Endothelial cell of umbilical vein (primary cell): ENCODE measurements at regions not wholly inside any gene's neighbourhood (a gene's known extent, or its start where the extent isn't known, plus 50 kb on each side); places are given as distances from the start of the nearest gene placed in this dataset.

ENCODE experiments used
- BruUV-seq: library from RNA; stranded (reverse); fragments of 400-500 nt; replicated peaks from 2 replicates; lab custom pipeline; 2021; lab: Mats Ljungman, UMichigan
- CTCF ChIA-PET: fragments of 300-600, 350-600 bp; sonication (Branson Sonifier 250); formaldehyde crosslinking; loops from one replicate; lab custom pipeline; 2021; ENCODE audit warnings: antibody characterized with exemption, inconsistent platforms; lab: Charles Lee
- POLR2A ChIA-PET: fragments of 300-600, 350-600 bp; sonication (Branson Sonifier 250); formaldehyde crosslinking; loops from one replicate; lab custom pipeline; 2021; ENCODE audit warnings: antibody characterized with exemption, inconsistent platforms; lab: Charles Lee
- DNase-seq: peaks from one replicate; pipeline ENCODE4 v3.0.0-alpha.2; 2011; ENCODE audit warnings: low read depth, low spot score
- FAIRE-seq: peaks from 2 replicates; lab custom pipeline; 2011; peaks lifted over from hg19 to GRCh38; lab: Jason Lieb, UNC
- H2AFZ ChIP-seq: 2 replicates; pipeline ENCODE4 v1.6.0; 2012; ENCODE audit warnings: low read depth, low read length, control low read depth, inconsistent platforms
- H3K27ac ChIP-seq: 2 replicates; pipeline ENCODE4 v1.5.1; 2011; ENCODE audit warnings: low read depth, mild to moderate bottlenecking, control low read depth, low read length, moderate library complexity; ENCODE audit not compliant: insufficient read depth
- H3K27me3 ChIP-seq, 2 experiments: 2 replicates each; pipeline versions ENCODE4 v1.6.0 to v1.6.1; 2011; ENCODE audit warnings: low read length in 2 of 2, mixed read lengths in 1 of 2; ENCODE audit not compliant: control insufficient read depth in 2 of 2, insufficient read depth in 2 of 2
- H3K36me3 ChIP-seq, 2 experiments: 2 replicates in 1 of 2; 3 replicates in 1 of 2; pipeline ENCODE4 v1.5.1; 2011; ENCODE audit warnings: low read length in 2 of 2, mild to moderate bottlenecking in 1 of 2, moderate library complexity in 1 of 2; ENCODE audit not compliant: control insufficient read depth in 2 of 2, insufficient read depth in 2 of 2; ENCODE audit errors: extremely low read depth in 1 of 2
- H3K4me1 ChIP-seq: 3 replicates; pipeline ENCODE4 v1.5.1; 2011; ENCODE audit warnings: mild to moderate bottlenecking, low read length; ENCODE audit not compliant: control insufficient read depth, insufficient read depth; ENCODE audit errors: extremely low read depth
- H3K4me2 ChIP-seq: 2 replicates; pipeline ENCODE4 v1.6.1; 2011; ENCODE audit warnings: low read length, control low read depth, mixed read lengths; ENCODE audit not compliant: insufficient read depth
- H3K4me3 ChIP-seq, 3 experiments: fragments of 200-600 bp in 1 of 3; sonication (generic), shearing (Covaris generic) in 1 of 3; replicated peaks in 1 of 3; 2 replicates each; pipeline ENCODE4 v1.5.1; 2011 to 2016; ENCODE audit warnings: control low read depth in 3 of 3, low read length in 3 of 3, mild to moderate bottlenecking in 2 of 3, inconsistent platforms in 1 of 3, low read depth in 1 of 3, moderate library complexity in 1 of 3; ENCODE audit not compliant: insufficient read depth in 1 of 3
- H3K79me2 ChIP-seq: 2 replicates; pipeline ENCODE4 v1.6.0; 2012; ENCODE audit warnings: low read length, inconsistent platforms; ENCODE audit not compliant: control insufficient read depth, insufficient read depth
- H3K9ac ChIP-seq: replicated peaks from 2 replicates; pipeline ENCODE3; 2011; ENCODE audit warnings: low read length, control low read depth; ENCODE audit not compliant: insufficient read depth; ENCODE audit errors: extremely low read depth
- H3K9me1 ChIP-seq: replicated peaks from 3 replicates; pipeline ENCODE4 v1.6.0; 2011; ENCODE audit warnings: mild to moderate bottlenecking, low read length; ENCODE audit not compliant: control insufficient read depth, insufficient read depth; ENCODE audit errors: extremely low read depth
- H3K9me3 ChIP-seq: replicated peaks from 2 replicates; pipeline ENCODE4 v1.5.1; 2012; ENCODE audit warnings: low read length, inconsistent platforms; ENCODE audit not compliant: control insufficient read depth, insufficient read depth
- H4K20me1 ChIP-seq: replicated peaks from 2 replicates; pipeline ENCODE3; 2011; ENCODE audit warnings: mild to moderate bottlenecking, low read length; ENCODE audit not compliant: control insufficient read depth, insufficient read depth; ENCODE audit errors: extremely low read depth
- EZH2 ChIP-seq: IDR thresholded peaks from 2 replicates; pipeline ENCODE4 v1.6.1; 2012; ENCODE audit warnings: borderline replicate concordance, low read depth, mild to moderate bottlenecking, moderate library complexity, low read length, inconsistent platforms; ENCODE audit not compliant: severe bottlenecking
- FOS ChIP-seq: IDR thresholded peaks from 2 replicates; pipeline ENCODE4 v1.6.1; 2011; ENCODE audit warnings: mild to moderate bottlenecking, low read length, moderate library complexity, borderline replicate concordance; ENCODE audit not compliant: insufficient read depth
- GATA2 ChIP-seq: IDR thresholded peaks from 2 replicates; pipeline ENCODE4 v1.7.0; 2011; ENCODE audit warnings: low read depth, mild to moderate bottlenecking, moderate library complexity, mixed read lengths, low read length; ENCODE audit not compliant: insufficient read length, insufficient read depth
- JUN ChIP-seq: IDR thresholded peaks from 2 replicates; pipeline ENCODE4 v1.6.1; 2011; ENCODE audit warnings: borderline replicate concordance, low read depth; ENCODE audit not compliant: insufficient read length, insufficient read depth
- MYC ChIP-seq: IDR thresholded peaks from one replicate; pipeline ENCODE4 v1.6.1; 2011; ENCODE audit warnings: mild to moderate bottlenecking, low read depth, low read length
- POLR2A ChIP-seq: IDR thresholded peaks from 2 replicates; pipeline ENCODE4 v1.6.1; 2012; ENCODE audit warnings: low read depth, mild to moderate bottlenecking, control low read depth, low read length
- POLR2AphosphoS5 ChIP-seq: IDR thresholded peaks from 2 replicates; pipeline ENCODE4 v1.6.1; 2012; ENCODE audit warnings: low read depth, mild to moderate bottlenecking, control low read depth, low read length, moderate library complexity; ENCODE audit not compliant: insufficient read depth
- dilution Hi-C: fragments of 300-500 bp; cut with MboI; formaldehyde crosslinking; loops from one replicate; pipeline ENCODE4 v1.15.0; 2019; ENCODE audit warnings: low sequenced_read_pairs; ENCODE audit not compliant: extremely low pct_ligation_motif_present
- intact Hi-C: fragments of 100-400 bp; cut with micrococcal nuclease; formaldehyde crosslinking; loops from one replicate; pipeline ENCODE4 v1.10.0; 2022
- TF ChIP-seq, protein P1 (sequence below): IDR thresholded peaks from 2 replicates; pipeline ENCODE4 v1.6.1; 2011; ENCODE audit not compliant: insufficient read depth, insufficient read length
- TF ChIP-seq, protein P2 (sequence below), 2 donors: IDR thresholded peaks; 1 replicate in 1 of 2; 2 replicates in 1 of 2; pipeline ENCODE4 v1.5.1; 2011; ENCODE audit warnings: low read length in 2 of 2, mild to moderate bottlenecking in 2 of 2, moderate library complexity in 2 of 2, control low read depth in 1 of 2, inconsistent platforms in 1 of 2, low read depth in 1 of 2; ENCODE audit not compliant: insufficient read depth in 1 of 2; ENCODE audit errors: extremely low read depth in 1 of 2

DNA sequence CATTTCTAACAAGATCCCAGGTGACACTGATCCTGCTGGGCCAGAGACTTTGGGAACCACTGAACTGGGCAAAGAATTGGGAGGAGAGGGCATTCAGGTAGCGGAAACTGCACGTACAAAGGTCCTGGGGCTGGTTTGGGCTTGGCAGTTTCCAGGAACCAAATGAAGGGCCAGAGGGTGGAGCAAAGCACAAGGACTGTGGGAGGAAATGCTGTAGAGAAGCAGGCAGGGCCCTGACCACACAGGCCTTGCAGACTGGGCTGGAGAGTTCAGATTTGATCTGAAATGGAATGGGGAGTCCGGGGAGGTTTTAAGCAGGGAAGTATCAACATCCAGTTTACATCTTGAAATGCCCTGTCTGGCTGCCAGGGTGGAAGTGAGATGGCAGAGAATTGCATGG is 195.1 kb downstream of the PHETA1 start:
- Histone ChIP-seq H2AFZ (no peak overlapping the region), H3K9me3 (no peaks in the 10 kb centered on the region), H3K36me3 (no peaks in the 10 kb centered on the region), H4K20me1 (no peaks in the 10 kb centered on the region), H3K9ac (no peak overlapping the region), H3K79me2 (no peaks in the 10 kb centered on the region), H3K9me1 (no peaks in the 10 kb centered on the region), H3K27ac (no peak overlapping the region), H3K4me2 (no peak overlapping the region), H3K27me3 (no peaks in the 10 kb centered on the region), H3K4me3 (no peak overlapping the region), H3K4me1 (no peaks in the 10 kb centered on the region)
- no TSS peak for BruUV-seq
- FAIRE-seq (no peak), DNase-seq (no peak)
- intact Hi-C loops: loop anchor here (5.0 kb wide), 1 partner anchor 237 kb away; no protein-coding TSS in a partner anchor
- no peak for TF ChIP-seq POLR2AphosphoS5
- no peak for TF ChIP-seq FOS
- TF ChIP-seq MYC: no peak
- TF ChIP-seq POLR2A: no peak
- TF ChIP-seq, protein P1, sequence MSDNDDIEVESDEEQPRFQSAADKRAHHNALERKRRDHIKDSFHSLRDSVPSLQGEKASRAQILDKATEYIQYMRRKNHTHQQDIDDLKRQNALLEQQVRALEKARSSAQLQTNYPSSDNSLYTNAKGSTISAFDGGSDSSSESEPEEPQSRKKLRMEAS: no peak
- TF ChIP-seq EZH2: no peak
- TF ChIP-seq GATA2: no peak
- ChIA-PET POLR2A (no interaction called here), CTCF (interaction anchor here (1.5 kb wide), 1 partner anchor 279 kb away, joined by 4 read pairs; no protein-coding TSS in a partner anchor)
- dilution Hi-C loops: no loop called here

DNA sequence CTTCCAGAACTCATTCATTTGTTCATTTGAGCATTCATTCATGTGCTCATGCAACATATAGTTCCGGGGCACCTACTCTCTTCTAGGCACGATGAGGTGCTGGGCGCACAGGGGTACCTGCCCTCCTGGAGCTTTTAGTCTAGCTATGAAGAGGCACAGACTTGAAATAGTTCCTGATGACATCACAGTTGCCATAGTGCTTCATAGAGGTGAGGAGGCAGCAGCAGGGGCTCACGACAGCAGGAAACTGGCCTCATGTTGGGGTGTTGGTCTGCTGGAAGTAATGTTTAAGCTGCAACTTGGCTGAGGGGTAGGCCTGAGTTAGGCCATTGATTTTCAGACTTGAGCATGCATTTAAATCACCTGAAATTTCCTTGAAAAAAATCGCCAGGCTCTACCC is 195.5 kb downstream of the PHETA1 start:
- FAIRE-seq (no peak), DNase-seq (no peak)
- dilution Hi-C loops (no loop called here), intact Hi-C loops (loop anchor here (5.0 kb wide), 1 partner anchor 236 kb away; no protein-coding TSS in a partner anchor)
- Histone ChIP-seq H4K20me1 (no peaks in the 10 kb centered on the region), H2AFZ (no peak overlapping the region), H3K9me3 (no peaks in the 10 kb centered on the region), H3K4me3 (no peak overlapping the region), H3K36me3 (no peaks in the 10 kb centered on the region), H3K4me1 (no peaks in the 10 kb centered on the region), H3K27ac (no peak overlapping the region), H3K9ac (no peak overlapping the region), H3K4me2 (no peak overlapping the region), H3K27me3 (no peaks in the 10 kb centered on the region), H3K79me2 (no peaks in the 10 kb centered on the region), H3K9me1 (no peaks in the 10 kb centered on the region)
- POLR2A ChIA-PET: no interaction called here
- no TSS peak for BruUV-seq
- CTCF ChIA-PET: no interaction called here
- TF ChIP-seq POLR2A (no peak), FOS (no peak), JUN (no peak), EZH2 (no peak), GATA2 (no peak), POLR2AphosphoS5 (no peak), MYC (no peak)
- TF ChIP-seq, protein P1: no peak
- TF ChIP-seq, protein P2, sequence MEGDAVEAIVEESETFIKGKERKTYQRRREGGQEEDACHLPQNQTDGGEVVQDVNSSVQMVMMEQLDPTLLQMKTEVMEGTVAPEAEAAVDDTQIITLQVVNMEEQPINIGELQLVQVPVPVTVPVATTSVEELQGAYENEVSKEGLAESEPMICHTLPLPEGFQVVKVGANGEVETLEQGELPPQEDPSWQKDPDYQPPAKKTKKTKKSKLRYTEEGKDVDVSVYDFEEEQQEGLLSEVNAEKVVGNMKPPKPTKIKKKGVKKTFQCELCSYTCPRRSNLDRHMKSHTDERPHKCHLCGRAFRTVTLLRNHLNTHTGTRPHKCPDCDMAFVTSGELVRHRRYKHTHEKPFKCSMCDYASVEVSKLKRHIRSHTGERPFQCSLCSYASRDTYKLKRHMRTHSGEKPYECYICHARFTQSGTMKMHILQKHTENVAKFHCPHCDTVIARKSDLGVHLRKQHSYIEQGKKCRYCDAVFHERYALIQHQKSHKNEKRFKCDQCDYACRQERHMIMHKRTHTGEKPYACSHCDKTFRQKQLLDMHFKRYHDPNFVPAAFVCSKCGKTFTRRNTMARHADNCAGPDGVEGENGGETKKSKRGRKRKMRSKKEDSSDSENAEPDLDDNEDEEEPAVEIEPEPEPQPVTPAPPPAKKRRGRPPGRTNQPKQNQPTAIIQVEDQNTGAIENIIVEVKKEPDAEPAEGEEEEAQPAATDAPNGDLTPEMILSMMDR (IDR thresholded peaks at IDR 0.05; ENCODE audit: extremely low read depth in 1 of 2, insufficient read depth in 1 of 2, low read depth in 1 of 2, low read length in 2 of 2): no peak
